Right atrium auricular region (tissue), 2 donors: ENCODE measurements at regions not wholly inside any gene's neighbourhood (a gene's known extent, or its start where the extent isn't known, plus 50 kb on each side); places are given as distances from the start of the nearest gene placed in this dataset.

Source experiments
- DNase-seq: peaks from one replicate; pipeline ENCODE4 v3.0.0-alpha.2; 2019; ENCODE audit warnings: low spot score
- H3K27ac ChIP-seq, 2 donors: fragments of 200-600 bp; sonication (generic); 1 replicate in 1 of 2; 2 replicates in 1 of 2; pipeline ENCODE4 v1.5.1; 2016 to 2019
- H3K27me3 ChIP-seq, 2 donors: fragments of 200-600 bp; sonication (generic); one replicate each; pipeline versions ENCODE4 v1.5.1 to v1.6.0; 2017 to 2019
- H3K36me3 ChIP-seq: fragments of 200-600 bp; sonication (generic); one replicate; pipeline ENCODE4 v1.5.1; 2016
- H3K4me1 ChIP-seq, 2 donors: fragments of 200-600 bp; sonication (generic); one replicate each; pipeline versions ENCODE4 v1.5.1 to v1.6.0; 2017 to 2019
- H3K4me3 ChIP-seq, 2 donors: fragments of 200-600 bp; sonication (generic); 1 replicate in 1 of 2; 2 replicates in 1 of 2; pipeline ENCODE4 v1.5.1; 2017 to 2019; ENCODE audit warnings: mild to moderate bottlenecking in 1 of 2, moderate library complexity in 1 of 2
- H3K9me3 ChIP-seq, 2 donors: fragments of 200-600 bp; sonication (generic); one replicate each; pipeline ENCODE4 v1.5.1; 2019
- CTCF ChIP-seq, 2 donors: fragments of 200-600 bp; sonication (generic); IDR thresholded peaks; one replicate each; pipeline ENCODE4 v1.5.1; 2019; ENCODE audit warnings: antibody characterized with exemption in 2 of 2

- TF ChIP-seq CTCF (IDR thresholded peaks at IDR 0.05), result no peak
Measured at GRCh38 chrX:113545040-113545439, 704.4 kb upstream of the AMOT start.

GRCh38 chrX:113539599-113540356 lies 699.1 kb upstream of the AMOT start:
- no peaks in the 10 kb centered on the region for H3K4me1 ChIP-seq

More at GRCh38 chrX:113545040-113545439, 704.4 kb upstream of the AMOT start:
- Histone ChIP-seq H3K4me1 (no peaks in the 10 kb centered on the region), H3K4me3 (no peak overlapping the region), H3K27ac (no peak overlapping the region), H3K9me3 (no peaks in the 10 kb centered on the region), H3K27me3 (no peaks in the 10 kb centered on the region), H3K36me3 (no peaks in the 10 kb centered on the region)
- DNase-seq, result no peak

GRCh38 chrX:113529426-113530013 lies 688.9 kb upstream of the AMOT start:
- H3K4me1 ChIP-seq, result no peaks in the 10 kb centered on the region
- no peak overlapping the region for H3K27ac ChIP-seq
- H3K9me3 ChIP-seq, result no peaks in the 10 kb centered on the region
- H3K27me3 ChIP-seq, result no peaks in the 10 kb centered on the region
- H3K4me3 ChIP-seq, result no peak overlapping the region
- no peaks in the 10 kb centered on the region for H3K36me3 ChIP-seq
- DNase-seq, result no peak
- no peak for TF ChIP-seq CTCF (IDR thresholded peaks at IDR 0.05)

More at GRCh38 chrX:113539599-113540356, 699.1 kb upstream of the AMOT start:
- no peaks in the 10 kb centered on the region for H3K36me3 ChIP-seq
- no peaks in the 10 kb centered on the region for H3K27me3 ChIP-seq
- no peak for TF ChIP-seq CTCF (IDR thresholded peaks at IDR 0.05)
- no peak overlapping the region for H3K4me3 ChIP-seq
- H3K9me3 ChIP-seq, result no peaks in the 10 kb centered on the region
- no peak overlapping the region for H3K27ac ChIP-seq
- no peak for DNase-seq

GRCh38 chrX:113522814-113523213 lies 682.2 kb upstream of the AMOT start:
- DNase-seq, result no peak
- Histone ChIP-seq H3K4me1 (no peaks in the 10 kb centered on the region), H3K4me3 (no peak overlapping the region), H3K36me3 (no peaks in the 10 kb centered on the region), H3K27ac (no peak overlapping the region), H3K9me3 (no peaks in the 10 kb centered on the region), H3K27me3 (no peaks in the 10 kb centered on the region)
- no peak for TF ChIP-seq CTCF (IDR thresholded peaks at IDR 0.05)

- no peak for TF ChIP-seq CTCF (IDR thresholded peaks at IDR 0.05)
- H3K36me3 ChIP-seq, result no peaks in the 10 kb centered on the region
- H3K4me1 ChIP-seq, result no peaks in the 10 kb centered on the region
- no peak overlapping the region for H3K27ac ChIP-seq
- no peaks in the 10 kb centered on the region for H3K27me3 ChIP-seq
- no peaks in the 10 kb centered on the region for H3K9me3 ChIP-seq
- H3K4me3 ChIP-seq, result no peak overlapping the region
- DNase-seq, result no peak
Measured at GRCh38 chrX:113514906-113515305, 674.3 kb upstream of the AMOT start.
